HCT116 (cell line): ENCODE measurements at regions not wholly inside any gene's neighbourhood (a gene's known extent, or its start where the extent isn't known, plus 50 kb on each side); places are given as distances from the start of the nearest gene placed in this dataset.

Source experiments
- ATAC-seq: fragments of 200-7000 bp; cut with Tn5 transposase; 2 replicates; pipeline ENCODE4 v1.9.1; 2020; ENCODE audit warnings: mild to moderate bottlenecking, moderate library complexity
- BruUV-seq: library from RNA; stranded (reverse); fragments of 400-500 nt; replicated peaks from 2 replicates; lab custom pipeline; 2021; lab: Mats Ljungman, UMichigan
- CTCF ChIA-PET: fragments of 300-600 bp; sonication (Branson Sonifier 250); formaldehyde crosslinking; loops from one replicate; lab custom pipeline; 2021; ENCODE audit warnings: antibody characterized with exemption; lab: Charles Lee
- POLR2A ChIA-PET: fragments of 300-600, 350-600 bp; sonication (Branson Sonifier 250); formaldehyde crosslinking; loops from one replicate; lab custom pipeline; 2021; ENCODE audit warnings: antibody characterized with exemption; lab: Charles Lee
- RAD21 ChIA-PET, 2 experiments: fragments of 300-600 bp; sonication (Branson Sonifier 250); formaldehyde crosslinking; loops; one replicate each; lab custom pipeline; 2023; ENCODE audit warnings: low total read pairs in 2 of 2; ENCODE audit not compliant: uncharacterized antibody in 2 of 2, unreplicated experiment in 2 of 2, low non-redundant PET in 1 of 2; lab: Charles Lee
- DNase-seq: peaks from one replicate; pipeline ENCODE4 v3.0.0-alpha.2; 2010; ENCODE audit warnings: low read depth, low spot score
- H2AFZ ChIP-seq: fragments of 200-600 bp; shearing (Covaris generic), sonication (generic); 2 replicates; pipeline ENCODE4 v1.6.1; 2017; ENCODE audit warnings: low read depth, mixed run types, mixed read lengths, antibody characterized with exemption, low read length; ENCODE audit not compliant: poor library complexity, severe bottlenecking
- H3K27ac ChIP-seq: 2 replicates; pipeline ENCODE4 v1.5.1; 2012; ENCODE audit warnings: low read depth, low read length
- H3K27me3 ChIP-seq: fragments of 200-600 bp; sonication (generic); 2 replicates; pipeline ENCODE4 v1.6.1; 2016; ENCODE audit warnings: mixed run types, low read length, mixed read lengths; ENCODE audit not compliant: insufficient read depth
- H3K36me3 ChIP-seq, 2 experiments: fragments of 200-500 bp in 1 of 2; fragments of 200-600 bp in 1 of 2; sonication (Bioruptor generic) in 1 of 2; sonication (generic) in 1 of 2; 2 replicates each; pipeline versions ENCODE4 v1.5.1 to v1.6.1; 2014 to 2016; ENCODE audit warnings: low read length in 2 of 2, inconsistent platforms in 1 of 2, mixed read lengths in 1 of 2, mixed run types in 1 of 2; ENCODE audit not compliant: insufficient read depth in 2 of 2, control insufficient read depth in 1 of 2
- H3K4me1 ChIP-seq, 2 experiments: fragments of 200-600 bp in 1 of 2; sonication (generic) in 1 of 2; 2 replicates each; pipeline versions ENCODE4 v1.5.1 to v1.6.1; 2012 to 2017; ENCODE audit warnings: low read length in 2 of 2, inconsistent platforms in 1 of 2, mild to moderate bottlenecking in 1 of 2, mixed read lengths in 1 of 2, mixed run types in 1 of 2, moderate library complexity in 1 of 2; ENCODE audit not compliant: insufficient read depth in 2 of 2, control insufficient read depth in 1 of 2
- H3K4me2 ChIP-seq: fragments of 200-600 bp; sonication (generic); 2 replicates; pipeline ENCODE4 v1.6.1; 2017; ENCODE audit warnings: mixed run types, low read length, mixed read lengths
- H3K4me3 ChIP-seq, 2 experiments: fragments of 200-600 bp in 1 of 2; sonication (generic) in 1 of 2; replicated peaks in 1 of 2; 2 replicates each; pipeline ENCODE4 v1.5.1; 2011 to 2016; ENCODE audit warnings: low read length in 2 of 2, control low read depth in 1 of 2, low read depth in 1 of 2, mild to moderate bottlenecking in 1 of 2, mixed read lengths in 1 of 2, mixed run types in 1 of 2
- H3K79me2 ChIP-seq: fragments of 200-600 bp; sonication (generic); 2 replicates; pipeline ENCODE4 v1.6.1; 2017; ENCODE audit warnings: mild to moderate bottlenecking, mixed run types, low read length, moderate library complexity, mixed read lengths; ENCODE audit not compliant: insufficient read depth
- H3K9ac ChIP-seq: fragments of 200-600 bp; sonication (generic); 2 replicates; pipeline ENCODE4 v1.6.1; 2016; ENCODE audit warnings: low read length, mixed read lengths
- H3K9me2 ChIP-seq: fragments of 200-600 bp; sonication (generic), shearing (Covaris generic); 2 replicates; pipeline ENCODE4 v1.6.1; 2017; ENCODE audit warnings: mixed run types, mild to moderate bottlenecking, moderate library complexity; ENCODE audit not compliant: insufficient read depth
- H3K9me3 ChIP-seq, 2 experiments: fragments of 200-500 bp in 1 of 2; fragments of 200-600 bp in 1 of 2; sonication (Bioruptor generic) in 1 of 2; sonication (generic) in 1 of 2; 2 replicates each; pipeline ENCODE4 v1.6.1; 2014 to 2017; ENCODE audit warnings: low read length in 2 of 2, mixed read lengths in 2 of 2, inconsistent platforms in 1 of 2, low read depth in 1 of 2, mild to moderate bottlenecking in 1 of 2, mixed run types in 1 of 2, moderate library complexity in 1 of 2; ENCODE audit not compliant: control insufficient read depth in 1 of 2, insufficient read depth in 1 of 2
- H4K20me1 ChIP-seq: fragments of 200-600 bp; sonication (generic), shearing (Covaris generic); 2 replicates; pipeline ENCODE4 v1.6.1; 2017; ENCODE audit warnings: mixed run types, mild to moderate bottlenecking, moderate library complexity; ENCODE audit not compliant: insufficient read depth
- CBX3 ChIP-seq: IDR thresholded peaks from 2 replicates; pipeline ENCODE4 v1.6.1; 2012; ENCODE audit warnings: low read depth
- CTCF ChIP-seq, 3 experiments: fragments of 200-600 bp in 1 of 3; sonication (generic) in 1 of 3; IDR thresholded peaks in 2 of 3; conservative IDR thresholded peaks in 1 of 3; 2 replicates each; pipeline ENCODE4 v1.5.1; 2012 to 2017; ENCODE audit warnings: low read depth in 2 of 3, low read length in 2 of 3, antibody characterized with exemption in 1 of 3, borderline replicate concordance in 1 of 3, control low read depth in 1 of 3, mild to moderate bottlenecking in 1 of 3, mixed read lengths in 1 of 3, mixed run types in 1 of 3, moderate library complexity in 1 of 3; ENCODE audit not compliant: insufficient read depth in 1 of 3
- EGR1 ChIP-seq: IDR thresholded peaks from 2 replicates; pipeline ENCODE4 v1.6.1; 2012; ENCODE audit warnings: low read depth
- ELF1 ChIP-seq: IDR thresholded peaks from 2 replicates; pipeline ENCODE4 v1.6.1; 2012; ENCODE audit warnings: low read depth, borderline replicate concordance
- EZH2 ChIP-seq: fragments of 200-600 bp; sonication (generic); IDR thresholded peaks from 2 replicates; pipeline ENCODE4 v1.6.1; 2017; ENCODE audit warnings: antibody characterized with exemption, mixed run types
- EZH2phosphoT487 ChIP-seq: fragments of 200-600 bp; IDR thresholded peaks from 2 replicates; pipeline ENCODE4 v1.6.1; 2018; ENCODE audit warnings: antibody characterized with exemption, borderline replicate concordance
- FOSL1 ChIP-seq: IDR thresholded peaks from 2 replicates; pipeline ENCODE4 v1.6.1; 2012; ENCODE audit warnings: low read depth
- JUND ChIP-seq: IDR thresholded peaks from 2 replicates; pipeline ENCODE4 v1.6.1; 2012
- POLR2A ChIP-seq: IDR thresholded peaks from 2 replicates; pipeline ENCODE4 v1.7.0; 2011; ENCODE audit warnings: borderline replicate concordance; ENCODE audit not compliant: insufficient read depth, insufficient read length; ENCODE audit errors: extremely low read depth
- POLR2AphosphoS5 ChIP-seq: IDR thresholded peaks from 2 replicates; pipeline ENCODE4 v1.6.1; 2011; ENCODE audit warnings: mild to moderate bottlenecking, low read depth, low read length, moderate library complexity
- RAD21 ChIP-seq: IDR thresholded peaks from 2 replicates; pipeline ENCODE4 v1.6.1; 2012; ENCODE audit warnings: low read depth, mild to moderate bottlenecking
- SIN3A ChIP-seq: IDR thresholded peaks from 2 replicates; pipeline ENCODE4 v1.6.1; 2012; ENCODE audit warnings: low read depth
- SRF ChIP-seq: IDR thresholded peaks from 2 replicates; pipeline ENCODE4 v1.6.1; 2012; ENCODE audit warnings: low read depth
- YY1 ChIP-seq: IDR thresholded peaks from 2 replicates; pipeline ENCODE4 v1.6.1; 2011; ENCODE audit warnings: low read length, low read depth, moderate library complexity, mild to moderate bottlenecking; ENCODE audit not compliant: insufficient replicate concordance; ENCODE audit errors: extremely low read depth
- intact Hi-C: fragments of 100-400 bp; cut with micrococcal nuclease; formaldehyde crosslinking; loops from 2 replicates; pipeline ENCODE4 v1.10.0; 2022
- TF ChIP-seq, protein P1 (sequence below): IDR thresholded peaks from 2 replicates; pipeline ENCODE4 v1.6.1; 2012
- TF ChIP-seq, protein P2 (sequence below): IDR thresholded peaks from 2 replicates; pipeline ENCODE4 v1.6.1; 2012; ENCODE audit warnings: low read depth
- TF ChIP-seq, protein P3 (sequence below): IDR thresholded peaks from 2 replicates; pipeline ENCODE4 v1.6.1; 2011; ENCODE audit warnings: mild to moderate bottlenecking, low read length, moderate library complexity; ENCODE audit not compliant: insufficient replicate concordance; ENCODE audit errors: extremely low read depth

GRCh38 chr21:38625000-38625399 is 126.7 kb upstream of the ERG start:
- RAD21 ChIA-PET: no interaction called here
- CTCF ChIA-PET: no interaction called here
- Histone ChIP-seq H3K4me2 (no peak overlapping the region), H3K27me3 (no peaks in the 10 kb centered on the region; the same call in 1 of the 2 replicates), H3K9ac (no peak overlapping the region), H4K20me1 (no peaks in the 10 kb centered on the region), H3K4me3 (no peak overlapping the region), H3K9me2 (no peaks in the 10 kb centered on the region), H3K79me2 (no peaks in the 10 kb centered on the region), H3K9me3 (no peaks in the 10 kb centered on the region), H3K36me3 (no peaks in the 10 kb centered on the region), H3K27ac (no peak overlapping the region), H3K4me1 (no peaks in the 10 kb centered on the region), H2AFZ (no peak overlapping the region)
- no peak for TF ChIP-seq SRF
- no peak for TF ChIP-seq YY1
- no peak for TF ChIP-seq EGR1
- TF ChIP-seq EZH2phosphoT487: no peak
- TF ChIP-seq CBX3: no peak
- TF ChIP-seq CTCF (IDR thresholded peaks at IDR 0.05 in 2 of 3, conservative IDR thresholded peaks at IDR 0.05 in 1 of 3; ENCODE audit: borderline replicate concordance in 1 of 3, insufficient read depth in 1 of 3, low read depth in 2 of 3, low read length in 2 of 3): no peak
- no peak for TF ChIP-seq EZH2
- TF ChIP-seq FOSL1: no peak
- TF ChIP-seq, protein P1, sequence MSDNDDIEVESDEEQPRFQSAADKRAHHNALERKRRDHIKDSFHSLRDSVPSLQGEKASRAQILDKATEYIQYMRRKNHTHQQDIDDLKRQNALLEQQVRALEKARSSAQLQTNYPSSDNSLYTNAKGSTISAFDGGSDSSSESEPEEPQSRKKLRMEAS: no peak
- no peak for TF ChIP-seq ELF1
- no peak for TF ChIP-seq POLR2AphosphoS5
- TF ChIP-seq SIN3A: no peak
- TF ChIP-seq POLR2A: no peak
- no peak for TF ChIP-seq JUND
- no peak for TF ChIP-seq RAD21
- TF ChIP-seq, protein P2, sequence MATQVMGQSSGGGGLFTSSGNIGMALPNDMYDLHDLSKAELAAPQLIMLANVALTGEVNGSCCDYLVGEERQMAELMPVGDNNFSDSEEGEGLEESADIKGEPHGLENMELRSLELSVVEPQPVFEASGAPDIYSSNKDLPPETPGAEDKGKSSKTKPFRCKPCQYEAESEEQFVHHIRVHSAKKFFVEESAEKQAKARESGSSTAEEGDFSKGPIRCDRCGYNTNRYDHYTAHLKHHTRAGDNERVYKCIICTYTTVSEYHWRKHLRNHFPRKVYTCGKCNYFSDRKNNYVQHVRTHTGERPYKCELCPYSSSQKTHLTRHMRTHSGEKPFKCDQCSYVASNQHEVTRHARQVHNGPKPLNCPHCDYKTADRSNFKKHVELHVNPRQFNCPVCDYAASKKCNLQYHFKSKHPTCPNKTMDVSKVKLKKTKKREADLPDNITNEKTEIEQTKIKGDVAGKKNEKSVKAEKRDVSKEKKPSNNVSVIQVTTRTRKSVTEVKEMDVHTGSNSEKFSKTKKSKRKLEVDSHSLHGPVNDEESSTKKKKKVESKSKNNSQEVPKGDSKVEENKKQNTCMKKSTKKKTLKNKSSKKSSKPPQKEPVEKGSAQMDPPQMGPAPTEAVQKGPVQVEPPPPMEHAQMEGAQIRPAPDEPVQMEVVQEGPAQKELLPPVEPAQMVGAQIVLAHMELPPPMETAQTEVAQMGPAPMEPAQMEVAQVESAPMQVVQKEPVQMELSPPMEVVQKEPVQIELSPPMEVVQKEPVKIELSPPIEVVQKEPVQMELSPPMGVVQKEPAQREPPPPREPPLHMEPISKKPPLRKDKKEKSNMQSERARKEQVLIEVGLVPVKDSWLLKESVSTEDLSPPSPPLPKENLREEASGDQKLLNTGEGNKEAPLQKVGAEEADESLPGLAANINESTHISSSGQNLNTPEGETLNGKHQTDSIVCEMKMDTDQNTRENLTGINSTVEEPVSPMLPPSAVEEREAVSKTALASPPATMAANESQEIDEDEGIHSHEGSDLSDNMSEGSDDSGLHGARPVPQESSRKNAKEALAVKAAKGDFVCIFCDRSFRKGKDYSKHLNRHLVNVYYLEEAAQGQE: no peak
- TF ChIP-seq, protein P3, sequence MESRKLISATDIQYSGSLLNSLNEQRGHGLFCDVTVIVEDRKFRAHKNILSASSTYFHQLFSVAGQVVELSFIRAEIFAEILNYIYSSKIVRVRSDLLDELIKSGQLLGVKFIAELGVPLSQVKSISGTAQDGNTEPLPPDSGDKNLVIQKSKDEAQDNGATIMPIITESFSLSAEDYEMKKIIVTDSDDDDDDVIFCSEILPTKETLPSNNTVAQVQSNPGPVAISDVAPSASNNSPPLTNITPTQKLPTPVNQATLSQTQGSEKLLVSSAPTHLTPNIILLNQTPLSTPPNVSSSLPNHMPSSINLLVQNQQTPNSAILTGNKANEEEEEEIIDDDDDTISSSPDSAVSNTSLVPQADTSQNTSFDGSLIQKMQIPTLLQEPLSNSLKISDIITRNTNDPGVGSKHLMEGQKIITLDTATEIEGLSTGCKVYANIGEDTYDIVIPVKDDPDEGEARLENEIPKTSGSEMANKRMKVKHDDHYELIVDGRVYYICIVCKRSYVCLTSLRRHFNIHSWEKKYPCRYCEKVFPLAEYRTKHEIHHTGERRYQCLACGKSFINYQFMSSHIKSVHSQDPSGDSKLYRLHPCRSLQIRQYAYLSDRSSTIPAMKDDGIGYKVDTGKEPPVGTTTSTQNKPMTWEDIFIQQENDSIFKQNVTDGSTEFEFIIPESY: no peak
- ATAC-seq (no peak), DNase-seq (no peak)
- POLR2A ChIA-PET: no interaction called here
- no TSS peak for BruUV-seq
- intact Hi-C loops: loop anchor here (5.0 kb wide), 1 partner anchor 87 kb away; no protein-coding TSS in a partner anchor
